Neutrophil (primary cell): ENCODE measurements at regions not wholly inside any gene's neighbourhood (a gene's known extent, or its start where the extent isn't known, plus 50 kb on each side); places are given as distances from the start of the nearest gene placed in this dataset.

Source experiments
- H3K27ac ChIP-seq: fragments of 200-600 bp; sonication (generic); 2 replicates; pipeline ENCODE4 v1.5.1; 2016; ENCODE audit warnings: mild to moderate bottlenecking, moderate library complexity
- H3K27me3 ChIP-seq: fragments of 200-600 bp; sonication (generic); 2 replicates; pipeline ENCODE4 v1.6.0; 2016; ENCODE audit warnings: mild to moderate bottlenecking
- H3K36me3 ChIP-seq: fragments of 200-600 bp; sonication (generic); 2 replicates; pipeline ENCODE4 v1.5.1; 2017
- H3K4me1 ChIP-seq, 2 experiments: fragments of 200-600 bp in 1 of 2; sonication (generic) in 1 of 2; 1 replicate in 1 of 2; 2 replicates in 1 of 2; pipeline versions ENCODE4 v1.5.1 to v1.6.1; 2013 to 2016; ENCODE audit warnings: low read depth in 1 of 2, low read length in 1 of 2, mild to moderate bottlenecking in 1 of 2, moderate library complexity in 1 of 2; ENCODE audit not compliant: control insufficient read depth in 1 of 2, insufficient read depth in 1 of 2
- H3K4me3 ChIP-seq, 2 experiments: fragments of 200-600 bp in 1 of 2; sonication (generic) in 1 of 2; 1 replicate in 1 of 2; 2 replicates in 1 of 2; pipeline ENCODE4 v1.5.1; 2013 to 2016; ENCODE audit warnings: low read depth in 1 of 2, low read length in 1 of 2, mild to moderate bottlenecking in 1 of 2, moderate library complexity in 1 of 2
- H3K9me3 ChIP-seq: fragments of 200-600 bp; sonication (generic); 2 replicates; pipeline ENCODE4 v1.5.1; 2016
- CTCF ChIP-seq: fragments of 200-600 bp; sonication (generic); IDR thresholded peaks from 2 replicates; pipeline ENCODE4 v1.5.1; 2016; ENCODE audit warnings: antibody characterized with exemption

GRCh38 chr6:37551002-37551401 lies 51.3 kb upstream of the CCDC167 start:
- Histone ChIP-seq H3K36me3 (no peaks in the 10 kb centered on the region), H3K4me3 (no peak overlapping the region), H3K27me3 (peaks cover 73% of the 10 kb centered on the region), H3K27ac (no peak overlapping the region), H3K4me1 (no peaks in the 10 kb centered on the region), H3K9me3 (no peaks in the 10 kb centered on the region)
- no peak for TF ChIP-seq CTCF

GRCh38 chr6:37550191-37550831 lies 50.6 kb upstream of the CCDC167 start:
- Histone ChIP-seq H3K36me3 (no peaks in the 10 kb centered on the region), H3K27me3 (peaks cover 74% of the 10 kb centered on the region), H3K27ac (no peak overlapping the region), H3K9me3 (no peaks in the 10 kb centered on the region), H3K4me3 (no peak overlapping the region), H3K4me1 (no peaks in the 10 kb centered on the region)
- no peak for TF ChIP-seq CTCF

- H3K27me3 ChIP-seq: peaks cover 74% of the 10 kb centered on the region
Observed at GRCh38 chr6:37549558-37549957, 49.9 kb upstream of the CCDC167 start.

More at GRCh38 chr6:37549558-37549957, 49.9 kb upstream of the CCDC167 start:
- Histone ChIP-seq H3K9me3 (no peaks in the 10 kb centered on the region), H3K4me1 (no peaks in the 10 kb centered on the region), H3K27ac (no peak overlapping the region), H3K36me3 (no peaks in the 10 kb centered on the region), H3K4me3 (no peak overlapping the region)
- TF ChIP-seq CTCF: no peak
